ENCODE measurements at regions not wholly inside any gene's neighbourhood (a gene's known extent, or its start where the extent isn't known, plus 50 kb on each side); places are given as distances from the start of the nearest gene placed in this dataset.

GRCh38 chr10:3616880-3617279 is 168.1 kb downstream of the KLF6 start:
- H3K9me3 ChIP-seq (ENCODE audit: control insufficient read depth, insufficient read depth, low read depth, low read length) = no peaks in the 10 kb centered on the region
- no peak overlapping the region for H3K9ac ChIP-seq (ENCODE audit: insufficient read depth, low read length)
- no peak overlapping the region for H3K4me2 ChIP-seq (ENCODE audit: extremely low read depth, insufficient read depth, low read length)
- H3K79me2 ChIP-seq (ENCODE audit: control insufficient read depth, insufficient read depth, low read length) = no peaks in the 10 kb centered on the region
- no peak overlapping the region for H3K27ac ChIP-seq (ENCODE audit: insufficient read depth, low read length)
- H4K20me1 ChIP-seq (ENCODE audit: control insufficient read depth, extremely low read depth, insufficient read depth, low read length) = no peaks in the 10 kb centered on the region
- no peaks in the 10 kb centered on the region for H3K27me3 ChIP-seq (ENCODE audit: control insufficient read depth, insufficient read depth, low read length)
- no peaks in the 10 kb centered on the region for H3K4me1 ChIP-seq (ENCODE audit: control insufficient read depth, extremely low read depth, insufficient read depth, low read length)
- no peak overlapping the region for H2AFZ ChIP-seq (ENCODE audit: low read length)
- DNase-seq (ENCODE audit: low read depth in 2 of 2) = no peak
- H3K4me3 ChIP-seq (replicated peaks in 1 of 4; ENCODE audit: control extremely low read depth in 1 of 4, insufficient read depth in 1 of 4, low read depth in 3 of 4, low read length in 4 of 4) = no peak overlapping the region
- no peaks in the 10 kb centered on the region for H3K36me3 ChIP-seq (ENCODE audit: control insufficient read depth, insufficient read depth, low read length)
- TF ChIP-seq EZH2 (IDR thresholded peaks at IDR 0.05; ENCODE audit: low read length, missing control alignments) = no peak
- TF ChIP-seq CTCF (conservative IDR thresholded peaks at IDR 0.05 in 1 of 2, IDR thresholded peaks at IDR 0.05 in 1 of 2; ENCODE audit: low read depth in 1 of 2, low read length in 2 of 2) = no peak

GRCh38 chr10:3613318-3613717 is 171.7 kb downstream of the KLF6 start:
- H4K20me1 ChIP-seq (ENCODE audit: control insufficient read depth, extremely low read depth, insufficient read depth, low read length) = no peaks in the 10 kb centered on the region
- no peak overlapping the region for H2AFZ ChIP-seq (ENCODE audit: low read length)
- no peak overlapping the region for H3K4me3 ChIP-seq (replicated peaks in 1 of 4; ENCODE audit: control extremely low read depth in 1 of 4, insufficient read depth in 1 of 4, low read depth in 3 of 4, low read length in 4 of 4)
- no peaks in the 10 kb centered on the region for H3K4me1 ChIP-seq (ENCODE audit: control insufficient read depth, extremely low read depth, insufficient read depth, low read length)
- H3K9ac ChIP-seq (ENCODE audit: insufficient read depth, low read length) = no peak overlapping the region
- no peaks in the 10 kb centered on the region for H3K36me3 ChIP-seq (ENCODE audit: control insufficient read depth, insufficient read depth, low read length)
- no peak overlapping the region for H3K4me2 ChIP-seq (ENCODE audit: extremely low read depth, insufficient read depth, low read length)
- no peaks in the 10 kb centered on the region for H3K9me3 ChIP-seq (ENCODE audit: control insufficient read depth, insufficient read depth, low read depth, low read length)
- no peak for DNase-seq (ENCODE audit: low read depth in 2 of 2)
- TF ChIP-seq CTCF (conservative IDR thresholded peaks at IDR 0.05 in 1 of 2, IDR thresholded peaks at IDR 0.05 in 1 of 2; ENCODE audit: low read depth in 1 of 2, low read length in 2 of 2) (no peak), EZH2 (IDR thresholded peaks at IDR 0.05; ENCODE audit: low read length, missing control alignments) (no peak)
- no peaks in the 10 kb centered on the region for H3K79me2 ChIP-seq (ENCODE audit: control insufficient read depth, insufficient read depth, low read length)
- no peaks in the 10 kb centered on the region for H3K27me3 ChIP-seq (ENCODE audit: control insufficient read depth, insufficient read depth, low read length)
- no peak overlapping the region for H3K27ac ChIP-seq (ENCODE audit: insufficient read depth, low read length)

GRCh38 chr10:3612183-3613001 is 172.6 kb downstream of the KLF6 start:
- DNase-seq (ENCODE audit: low read depth in 2 of 2) = no peak
- no peak overlapping the region for H3K4me3 ChIP-seq (replicated peaks in 1 of 4; ENCODE audit: control extremely low read depth in 1 of 4, insufficient read depth in 1 of 4, low read depth in 3 of 4, low read length in 4 of 4)
- no peaks in the 10 kb centered on the region for H4K20me1 ChIP-seq (ENCODE audit: control insufficient read depth, extremely low read depth, insufficient read depth, low read length)
- H3K79me2 ChIP-seq (ENCODE audit: control insufficient read depth, insufficient read depth, low read length) = no peaks in the 10 kb centered on the region
- H3K4me1 ChIP-seq (ENCODE audit: control insufficient read depth, extremely low read depth, insufficient read depth, low read length) = no peaks in the 10 kb centered on the region
- H3K36me3 ChIP-seq (ENCODE audit: control insufficient read depth, insufficient read depth, low read length) = no peaks in the 10 kb centered on the region
- no peak overlapping the region for H2AFZ ChIP-seq (ENCODE audit: low read length)
- no peaks in the 10 kb centered on the region for H3K27me3 ChIP-seq (ENCODE audit: control insufficient read depth, insufficient read depth, low read length)
- H3K4me2 ChIP-seq (ENCODE audit: extremely low read depth, insufficient read depth, low read length) = no peak overlapping the region
- H3K9ac ChIP-seq (ENCODE audit: insufficient read depth, low read length) = no peak overlapping the region
- H3K27ac ChIP-seq (ENCODE audit: insufficient read depth, low read length) = no peak overlapping the region
- TF ChIP-seq EZH2 (IDR thresholded peaks at IDR 0.05; ENCODE audit: low read length, missing control alignments) = no peak
- TF ChIP-seq CTCF (conservative IDR thresholded peaks at IDR 0.05 in 1 of 2, IDR thresholded peaks at IDR 0.05 in 1 of 2; ENCODE audit: low read depth in 1 of 2, low read length in 2 of 2) = no peak
- H3K9me3 ChIP-seq (ENCODE audit: control insufficient read depth, insufficient read depth, low read depth, low read length) = no peaks in the 10 kb centered on the region
